SK-N-SH (cell line): ENCODE measurements at regions not wholly inside any gene's neighbourhood (a gene's known extent, or its start where the extent isn't known, plus 50 kb on each side); places are given as distances from the start of the nearest gene placed in this dataset.

Experiments used
- FOXJ3 ChIP-seq: sonication (generic); formaldehyde crosslinking; IDR thresholded peaks from 2 replicates; pipeline ENCODE4 v1.5.1; 2020; ENCODE audit warnings: mild to moderate bottlenecking, missing genetic modification reagents
- POLR2AphosphoS5 ChIP-seq: IDR thresholded peaks from 2 replicates; pipeline ENCODE4 v1.6.1; 2012; ENCODE audit warnings: low read depth, low read length
- RAD21 ChIP-seq: IDR thresholded peaks from 2 replicates; pipeline ENCODE4 v1.6.1; 2012; ENCODE audit warnings: mild to moderate bottlenecking, low read length
- SIN3A ChIP-seq: IDR thresholded peaks from 2 replicates; pipeline ENCODE4 v1.6.1; 2012; ENCODE audit warnings: low read depth, mild to moderate bottlenecking, low read length, moderate library complexity, borderline replicate concordance
- TAF1 ChIP-seq: IDR thresholded peaks from 2 replicates; pipeline ENCODE4 v1.6.1; 2012; ENCODE audit warnings: low read depth, mild to moderate bottlenecking, low read length, moderate library complexity, borderline replicate concordance
- YY1 ChIP-seq: IDR thresholded peaks from 2 replicates; pipeline ENCODE4 v1.4.0; 2012; ENCODE audit warnings: low read depth, mild to moderate bottlenecking
- TF ChIP-seq, protein P1 (sequence below): fragments of 200-600 bp; sonication (generic); IDR thresholded peaks from 2 replicates; pipeline ENCODE4 v1.6.1; 2017; ENCODE audit warnings: antibody characterized with exemption, mild to moderate bottlenecking, moderate library complexity

DNA sequence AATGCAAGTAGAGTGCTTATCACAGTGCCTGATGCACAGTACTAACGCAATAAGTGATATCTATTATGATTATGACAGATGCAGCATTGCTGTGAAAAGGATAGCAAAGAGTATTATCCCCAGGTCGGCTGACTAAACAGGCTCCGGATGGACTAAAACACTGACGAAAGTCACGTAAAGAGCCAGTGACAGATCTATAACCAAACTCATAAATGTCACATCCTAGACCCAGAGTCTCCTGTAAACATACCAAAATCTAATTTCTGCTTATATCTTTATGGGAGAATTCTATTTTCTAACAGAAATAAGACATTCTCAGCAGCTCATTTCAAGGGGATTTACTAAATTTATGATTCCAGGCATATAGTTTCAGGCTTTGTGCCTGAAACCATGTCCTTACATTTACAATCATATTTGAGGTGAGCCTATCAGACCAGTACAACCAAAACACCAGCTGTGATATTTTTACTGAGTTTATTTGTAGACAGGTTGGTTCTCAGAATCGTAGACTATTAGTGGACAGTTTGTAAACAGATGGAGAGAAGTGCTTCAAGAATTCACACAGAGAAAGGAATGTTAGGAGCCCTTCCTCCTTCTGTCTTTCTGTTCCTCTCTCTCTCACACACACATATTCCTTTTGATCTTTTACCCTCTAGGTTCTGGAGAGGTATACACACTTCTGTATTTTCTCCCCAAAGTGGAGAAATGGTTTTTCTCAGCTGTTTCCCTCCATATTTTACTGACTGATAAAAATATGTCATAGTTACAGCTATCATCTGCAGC is 52.4 kb upstream of the WDR26 start:
- TF ChIP-seq, protein P1, sequence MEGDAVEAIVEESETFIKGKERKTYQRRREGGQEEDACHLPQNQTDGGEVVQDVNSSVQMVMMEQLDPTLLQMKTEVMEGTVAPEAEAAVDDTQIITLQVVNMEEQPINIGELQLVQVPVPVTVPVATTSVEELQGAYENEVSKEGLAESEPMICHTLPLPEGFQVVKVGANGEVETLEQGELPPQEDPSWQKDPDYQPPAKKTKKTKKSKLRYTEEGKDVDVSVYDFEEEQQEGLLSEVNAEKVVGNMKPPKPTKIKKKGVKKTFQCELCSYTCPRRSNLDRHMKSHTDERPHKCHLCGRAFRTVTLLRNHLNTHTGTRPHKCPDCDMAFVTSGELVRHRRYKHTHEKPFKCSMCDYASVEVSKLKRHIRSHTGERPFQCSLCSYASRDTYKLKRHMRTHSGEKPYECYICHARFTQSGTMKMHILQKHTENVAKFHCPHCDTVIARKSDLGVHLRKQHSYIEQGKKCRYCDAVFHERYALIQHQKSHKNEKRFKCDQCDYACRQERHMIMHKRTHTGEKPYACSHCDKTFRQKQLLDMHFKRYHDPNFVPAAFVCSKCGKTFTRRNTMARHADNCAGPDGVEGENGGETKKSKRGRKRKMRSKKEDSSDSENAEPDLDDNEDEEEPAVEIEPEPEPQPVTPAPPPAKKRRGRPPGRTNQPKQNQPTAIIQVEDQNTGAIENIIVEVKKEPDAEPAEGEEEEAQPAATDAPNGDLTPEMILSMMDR, result no peak
- TF ChIP-seq YY1 (no peak), RAD21 (no peak), FOXJ3 (CRISPR knock-in tag) (no peak), SIN3A (no peak), POLR2AphosphoS5 (no peak), TAF1 (no peak)
